ENCODE measurements at regions not wholly inside any gene's neighbourhood (a gene's known extent, or its start where the extent isn't known, plus 50 kb on each side); places are given as distances from the start of the nearest gene placed in this dataset.

GRCh38 chr3:161796312-161796711 is 299.7 kb downstream of the OTOL1 start:
- Histone ChIP-seq H3K9me3 (no peaks in the 10 kb centered on the region), H3K27me3 (no peaks in the 10 kb centered on the region), H3K4me3 (no peak overlapping the region), H3K36me3 (replicated peaks in 1 of 2; ENCODE audit: insufficient read depth in 1 of 2, low read depth in 2 of 2) (no peaks in the 10 kb centered on the region), H3K27ac (no peak overlapping the region), H3K4me1 (no peaks in the 10 kb centered on the region)
- DNase-seq = no peak
- TF ChIP-seq CTCF (IDR thresholded peaks at IDR 0.05) (no peak), POLR2A (IDR thresholded peaks at IDR 0.05) (no peak)
- no peak for ATAC-seq
- intact Hi-C loops (cut with DNase I) = no loop called here

GRCh38 chr3:161796780-161797179 is 300.2 kb downstream of the OTOL1 start:
- no peak for ATAC-seq
- Histone ChIP-seq H3K36me3 (replicated peaks in 1 of 2; ENCODE audit: insufficient read depth in 1 of 2, low read depth in 2 of 2) (no peaks in the 10 kb centered on the region), H3K27ac (no peak overlapping the region), H3K9me3 (no peaks in the 10 kb centered on the region), H3K4me3 (no peak overlapping the region), H3K4me1 (no peaks in the 10 kb centered on the region), H3K27me3 (no peaks in the 10 kb centered on the region)
- intact Hi-C loops (cut with DNase I) = no loop called here
- TF ChIP-seq CTCF (IDR thresholded peaks at IDR 0.05) (no peak), POLR2A (IDR thresholded peaks at IDR 0.05) (no peak)
- no peak for DNase-seq

- 59 to 60% methylated on average over 3 of the region's 3 CpGs for WGBS, 2 donors
- TF ChIP-seq POLR2A (IDR thresholded peaks at IDR 0.05) (no peak), CTCF (IDR thresholded peaks at IDR 0.05) (no peak)
- no peaks in the 10 kb centered on the region for H3K27me3 ChIP-seq
- no peak for ATAC-seq
- H3K36me3 ChIP-seq (replicated peaks in 1 of 2; ENCODE audit: insufficient read depth in 1 of 2, low read depth in 2 of 2) = no peaks in the 10 kb centered on the region
- no peak for DNase-seq
- no peak overlapping the region for H3K27ac ChIP-seq
- H3K4me1 ChIP-seq = no peaks in the 10 kb centered on the region
- no peak overlapping the region for H3K4me3 ChIP-seq
- H3K9me3 ChIP-seq = no peaks in the 10 kb centered on the region
- intact Hi-C loops (cut with DNase I) = no loop called here
Observed at GRCh38 chr3:161798016-161798415, 301.4 kb downstream of the OTOL1 start.

GRCh38 chr3:161800985-161801559 is 304.5 kb downstream of the OTOL1 start:
- DNase-seq = no peak
- Histone ChIP-seq H3K4me1 (no peaks in the 10 kb centered on the region), H3K36me3 (replicated peaks in 1 of 2; ENCODE audit: insufficient read depth in 1 of 2, low read depth in 2 of 2) (no peaks in the 10 kb centered on the region), H3K27me3 (no peaks in the 10 kb centered on the region), H3K4me3 (no peak overlapping the region), H3K9me3 (no peaks in the 10 kb centered on the region), H3K27ac (no peak overlapping the region)
- intact Hi-C loops (cut with DNase I) = no loop called here
- WGBS, 2 donors = 26 to 43% methylated on average over 1 of the region's 1 CpG
- no peak for TF ChIP-seq POLR2A (IDR thresholded peaks at IDR 0.05)
- no peak for TF ChIP-seq CTCF (IDR thresholded peaks at IDR 0.05)
- ATAC-seq = no peak

GRCh38 chr3:161818106-161818505 is 321.5 kb downstream of the OTOL1 start:
- WGBS, 2 donors = 30 to 50% methylated on average over 1 of the region's 1 CpG
- DNase-seq (no peak), ATAC-seq (no peak)
- TF ChIP-seq POLR2A (IDR thresholded peaks at IDR 0.05) (no peak), CTCF (IDR thresholded peaks at IDR 0.05) (no peak)
- Histone ChIP-seq H3K27me3 (no peaks in the 10 kb centered on the region), H3K4me3 (no peak overlapping the region), H3K36me3 (replicated peaks in 1 of 2; ENCODE audit: insufficient read depth in 1 of 2, low read depth in 2 of 2) (no peaks in the 10 kb centered on the region), H3K27ac (no peak overlapping the region), H3K9me3 (no peaks in the 10 kb centered on the region), H3K4me1 (no peaks in the 10 kb centered on the region)
- intact Hi-C loops (cut with DNase I) = no loop called here

Measured in body of pancreas (tissue), 4 donors.